ENCODE measurements at regions not wholly inside any gene's neighbourhood (a gene's known extent, or its start where the extent isn't known, plus 50 kb on each side); places are given as distances from the start of the nearest gene placed in this dataset.

- TF ChIP-seq, protein P1, sequence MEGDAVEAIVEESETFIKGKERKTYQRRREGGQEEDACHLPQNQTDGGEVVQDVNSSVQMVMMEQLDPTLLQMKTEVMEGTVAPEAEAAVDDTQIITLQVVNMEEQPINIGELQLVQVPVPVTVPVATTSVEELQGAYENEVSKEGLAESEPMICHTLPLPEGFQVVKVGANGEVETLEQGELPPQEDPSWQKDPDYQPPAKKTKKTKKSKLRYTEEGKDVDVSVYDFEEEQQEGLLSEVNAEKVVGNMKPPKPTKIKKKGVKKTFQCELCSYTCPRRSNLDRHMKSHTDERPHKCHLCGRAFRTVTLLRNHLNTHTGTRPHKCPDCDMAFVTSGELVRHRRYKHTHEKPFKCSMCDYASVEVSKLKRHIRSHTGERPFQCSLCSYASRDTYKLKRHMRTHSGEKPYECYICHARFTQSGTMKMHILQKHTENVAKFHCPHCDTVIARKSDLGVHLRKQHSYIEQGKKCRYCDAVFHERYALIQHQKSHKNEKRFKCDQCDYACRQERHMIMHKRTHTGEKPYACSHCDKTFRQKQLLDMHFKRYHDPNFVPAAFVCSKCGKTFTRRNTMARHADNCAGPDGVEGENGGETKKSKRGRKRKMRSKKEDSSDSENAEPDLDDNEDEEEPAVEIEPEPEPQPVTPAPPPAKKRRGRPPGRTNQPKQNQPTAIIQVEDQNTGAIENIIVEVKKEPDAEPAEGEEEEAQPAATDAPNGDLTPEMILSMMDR (IDR thresholded peaks at IDR 0.05): no peak
- TF ChIP-seq POLR2A (IDR thresholded peaks at IDR 0.05): no peak
These were observed 419.0 kb upstream of the MMADHC start for GRCh38 chr2:150006591-150006990.
